Astrocyte (in vitro differentiated cells and primary cell): ENCODE measurements at regions not wholly inside any gene's neighbourhood (a gene's known extent, or its start where the extent isn't known, plus 50 kb on each side); places are given as distances from the start of the nearest gene placed in this dataset.

ENCODE experiments used
- DNase-seq: peaks from one replicate; pipeline ENCODE4 v3.0.0-alpha.2; 2010; ENCODE audit warnings: low read depth
- FAIRE-seq: peaks from 2 replicates; lab custom pipeline; 2011; peaks lifted over from hg19 to GRCh38; lab: Jason Lieb, UNC
- H2AFZ ChIP-seq: 2 replicates; pipeline ENCODE4 v1.6.0; 2012; ENCODE audit warnings: low read depth, low read length, inconsistent platforms
- H3K27ac ChIP-seq: 2 replicates; pipeline ENCODE4 v1.5.1; 2011; ENCODE audit warnings: low read depth, low read length, inconsistent platforms
- H3K27me3 ChIP-seq: 2 replicates; pipeline ENCODE4 v1.6.0; 2011; ENCODE audit warnings: low read length, inconsistent platforms; ENCODE audit not compliant: insufficient read depth
- H3K36me3 ChIP-seq: 2 replicates; pipeline ENCODE4 v1.5.1; 2011; ENCODE audit warnings: low read length, inconsistent platforms; ENCODE audit not compliant: insufficient read depth
- H3K4me1 ChIP-seq: 2 replicates; pipeline ENCODE4 v1.5.1; 2011; ENCODE audit warnings: low read length, inconsistent platforms; ENCODE audit not compliant: insufficient read depth
- H3K4me2 ChIP-seq: 2 replicates; pipeline ENCODE4 v1.6.0; 2012; ENCODE audit warnings: low read length, inconsistent platforms
- H3K4me3 ChIP-seq: 2 replicates; pipeline ENCODE4 v1.5.1; 2011; ENCODE audit warnings: low read depth, mild to moderate bottlenecking, low read length, inconsistent platforms; ENCODE audit not compliant: insufficient read depth
- H3K79me2 ChIP-seq: 2 replicates; pipeline ENCODE4 v1.6.0; 2012; ENCODE audit warnings: mild to moderate bottlenecking, low read length, inconsistent platforms; ENCODE audit not compliant: insufficient read depth
- H3K9ac ChIP-seq: 2 replicates; pipeline ENCODE4 v1.6.0; 2012; ENCODE audit warnings: mild to moderate bottlenecking, low read length, inconsistent platforms
- H3K9me3 ChIP-seq: 2 replicates; pipeline ENCODE4 v1.5.1; 2012; ENCODE audit warnings: low read depth, mild to moderate bottlenecking, low read length, inconsistent platforms; ENCODE audit not compliant: insufficient read depth
- H4K20me1 ChIP-seq: 2 replicates; pipeline ENCODE4 v1.6.0; 2012; ENCODE audit warnings: low read length, inconsistent platforms; ENCODE audit not compliant: insufficient read depth
- H3K27ac Mint-ChIP-seq: one replicate; pipeline ENCODE4 v1.8.0; 2021; ENCODE audit warnings: mild to moderate bottlenecking, mixed read lengths; ENCODE audit not compliant: unreplicated experiment
- H3K27me3 Mint-ChIP-seq: one replicate; pipeline ENCODE4 v1.8.0; 2021; ENCODE audit warnings: low read depth, mixed read lengths; ENCODE audit not compliant: unreplicated experiment
- H3K36me3 Mint-ChIP-seq: one replicate; pipeline ENCODE4 v1.8.0; 2021; ENCODE audit warnings: low read depth, mixed read lengths; ENCODE audit not compliant: unreplicated experiment
- H3K4me1 Mint-ChIP-seq: one replicate; pipeline ENCODE4 v1.8.0; 2021; ENCODE audit warnings: low read depth, mixed read lengths; ENCODE audit not compliant: unreplicated experiment
- H3K4me3 Mint-ChIP-seq: one replicate; pipeline ENCODE4 v1.8.0; 2021; ENCODE audit warnings: mild to moderate bottlenecking, moderate library complexity, mixed read lengths; ENCODE audit not compliant: unreplicated experiment
- H3K9me3 Mint-ChIP-seq: one replicate; pipeline ENCODE4 v1.8.0; 2021; ENCODE audit warnings: mild to moderate bottlenecking, mixed read lengths; ENCODE audit not compliant: unreplicated experiment
- EZH2 ChIP-seq: IDR thresholded peaks from 2 replicates; pipeline ENCODE4 v1.6.1; 2012; ENCODE audit warnings: mild to moderate bottlenecking, low read length, inconsistent platforms; ENCODE audit not compliant: insufficient read depth
- TF ChIP-seq, protein P1 (sequence below): IDR thresholded peaks from 2 replicates; pipeline ENCODE4 v1.5.1; 2011; ENCODE audit warnings: low read depth, mild to moderate bottlenecking, inconsistent platforms, low read length, moderate library complexity; ENCODE audit not compliant: insufficient read depth

DNA sequence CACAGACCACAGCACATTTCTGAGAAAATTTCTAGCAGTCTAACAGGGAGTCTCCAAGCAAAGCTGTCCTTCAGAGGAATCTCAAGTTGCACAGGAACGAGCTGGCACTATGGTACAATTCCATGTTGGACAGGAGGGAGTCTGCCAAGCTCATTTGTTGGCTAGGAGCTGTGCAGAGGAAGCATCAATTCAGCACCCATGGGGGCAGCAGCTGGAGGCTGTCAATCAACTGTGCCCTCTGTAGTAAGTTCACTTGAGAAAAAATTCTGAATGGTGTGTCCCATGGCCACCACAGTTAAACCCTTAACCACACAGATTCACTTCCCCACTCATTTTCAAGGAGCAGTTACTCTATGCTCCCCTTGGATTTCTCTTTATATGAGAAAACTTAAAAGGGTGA, 298.5 kb upstream of the PPP2R3A start:
- H3K4me2 ChIP-seq, result no peak overlapping the region
- no peaks in the 10 kb centered on the region for H3K27me3 ChIP-seq
- no peaks in the 10 kb centered on the region for H3K4me1 ChIP-seq
- no peak for DNase-seq
- H3K27ac Mint-ChIP-seq, result no peak overlapping the region
- H3K9me3 Mint-ChIP-seq, result no peaks in the 10 kb centered on the region
- peaks cover 3% of the 10 kb centered on the region for H3K27me3 Mint-ChIP-seq
- H4K20me1 ChIP-seq, result no peaks in the 10 kb centered on the region
- no peak overlapping the region for H3K4me3 ChIP-seq
- H3K36me3 ChIP-seq, result no peaks in the 10 kb centered on the region
- no peaks in the 10 kb centered on the region for H3K79me2 ChIP-seq
- no peak overlapping the region for H3K27ac ChIP-seq
- H3K4me3 Mint-ChIP-seq, result no peak overlapping the region
- no peak overlapping the region for H3K9ac ChIP-seq
- H3K36me3 Mint-ChIP-seq, result no peaks in the 10 kb centered on the region
- FAIRE-seq, result no peak
- no peaks in the 10 kb centered on the region for H3K9me3 ChIP-seq
- TF ChIP-seq EZH2, result no peak
- TF ChIP-seq, protein P1, sequence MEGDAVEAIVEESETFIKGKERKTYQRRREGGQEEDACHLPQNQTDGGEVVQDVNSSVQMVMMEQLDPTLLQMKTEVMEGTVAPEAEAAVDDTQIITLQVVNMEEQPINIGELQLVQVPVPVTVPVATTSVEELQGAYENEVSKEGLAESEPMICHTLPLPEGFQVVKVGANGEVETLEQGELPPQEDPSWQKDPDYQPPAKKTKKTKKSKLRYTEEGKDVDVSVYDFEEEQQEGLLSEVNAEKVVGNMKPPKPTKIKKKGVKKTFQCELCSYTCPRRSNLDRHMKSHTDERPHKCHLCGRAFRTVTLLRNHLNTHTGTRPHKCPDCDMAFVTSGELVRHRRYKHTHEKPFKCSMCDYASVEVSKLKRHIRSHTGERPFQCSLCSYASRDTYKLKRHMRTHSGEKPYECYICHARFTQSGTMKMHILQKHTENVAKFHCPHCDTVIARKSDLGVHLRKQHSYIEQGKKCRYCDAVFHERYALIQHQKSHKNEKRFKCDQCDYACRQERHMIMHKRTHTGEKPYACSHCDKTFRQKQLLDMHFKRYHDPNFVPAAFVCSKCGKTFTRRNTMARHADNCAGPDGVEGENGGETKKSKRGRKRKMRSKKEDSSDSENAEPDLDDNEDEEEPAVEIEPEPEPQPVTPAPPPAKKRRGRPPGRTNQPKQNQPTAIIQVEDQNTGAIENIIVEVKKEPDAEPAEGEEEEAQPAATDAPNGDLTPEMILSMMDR, result no peak
- no peaks in the 10 kb centered on the region for H3K4me1 Mint-ChIP-seq
- no peak overlapping the region for H2AFZ ChIP-seq

DNA sequence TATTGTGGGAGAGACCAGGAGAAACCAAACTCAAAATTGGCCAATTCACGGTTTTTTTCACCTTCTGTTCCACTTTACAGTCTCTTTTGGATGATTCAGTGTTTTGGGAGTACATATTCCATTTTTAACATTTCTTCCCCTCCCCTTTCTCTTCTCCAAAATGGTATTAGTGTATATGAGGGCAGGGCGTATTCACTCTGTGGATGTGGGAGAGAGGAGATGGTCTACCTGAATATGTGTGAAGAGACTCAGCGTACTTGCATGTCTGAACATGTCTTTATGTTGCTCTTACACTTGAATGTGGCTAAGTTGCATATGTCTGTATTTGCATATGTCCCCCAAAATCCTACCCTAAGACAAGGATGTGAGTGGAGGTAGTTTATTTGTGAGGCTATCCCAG, 291.0 kb upstream of the PPP2R3A start:
- Histone ChIP-seq H2AFZ (no peak overlapping the region), H3K9ac (no peak overlapping the region), H3K27me3 (no peaks in the 10 kb centered on the region), H3K4me2 (no peak overlapping the region), H3K79me2 (no peaks in the 10 kb centered on the region), H3K36me3 (no peaks in the 10 kb centered on the region), H3K4me1 (no peaks in the 10 kb centered on the region), H3K27ac (no peak overlapping the region), H4K20me1 (no peaks in the 10 kb centered on the region), H3K4me3 (no peak overlapping the region), H3K9me3 (no peaks in the 10 kb centered on the region)
- Mint-ChIP-seq H3K9me3 (peaks cover 6% of the 10 kb centered on the region), H3K4me1 (no peaks in the 10 kb centered on the region), H3K36me3 (no peaks in the 10 kb centered on the region), H3K27ac (no peak overlapping the region), H3K4me3 (no peak overlapping the region), H3K27me3 (peaks cover 5% of the 10 kb centered on the region)
- no peak for FAIRE-seq
- no peak for DNase-seq
- no peak for TF ChIP-seq EZH2
- TF ChIP-seq, protein P1, result no peak

DNA sequence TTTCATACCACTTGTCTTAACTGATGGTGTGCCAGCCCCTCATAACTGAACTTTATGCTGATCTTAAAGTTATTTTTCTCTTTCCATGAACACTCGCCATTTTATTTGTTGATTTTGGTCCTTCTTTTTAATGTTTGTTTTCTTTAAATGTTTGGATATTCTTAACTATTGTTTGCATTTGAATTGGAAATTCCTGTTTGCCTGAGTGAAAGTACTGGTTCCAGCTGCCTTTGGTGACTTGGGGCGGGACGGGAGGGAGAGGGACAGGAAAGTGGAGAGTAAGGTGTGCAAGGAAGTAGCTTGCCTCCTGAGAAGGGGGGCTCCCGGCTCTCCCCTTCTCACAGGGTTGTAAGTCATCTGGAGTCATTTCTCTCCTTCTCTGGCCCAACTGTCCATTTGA, 287.1 kb upstream of the PPP2R3A start:
- Histone ChIP-seq H3K27me3 (no peaks in the 10 kb centered on the region), H2AFZ (no peak overlapping the region), H3K4me1 (no peaks in the 10 kb centered on the region), H3K4me2 (no peak overlapping the region), H3K79me2 (no peaks in the 10 kb centered on the region), H3K9me3 (no peaks in the 10 kb centered on the region), H3K36me3 (no peaks in the 10 kb centered on the region), H3K4me3 (no peak overlapping the region), H3K27ac (no peak overlapping the region), H4K20me1 (no peaks in the 10 kb centered on the region), H3K9ac (no peak overlapping the region)
- no peak for FAIRE-seq
- no peak overlapping the region for H3K4me3 Mint-ChIP-seq
- no peak for TF ChIP-seq EZH2
- TF ChIP-seq, protein P1, result no peak
- peaks cover 8% of the 10 kb centered on the region for H3K9me3 Mint-ChIP-seq
- H3K27me3 Mint-ChIP-seq, result no peaks in the 10 kb centered on the region
- no peaks in the 10 kb centered on the region for H3K36me3 Mint-ChIP-seq
- no peaks in the 10 kb centered on the region for H3K4me1 Mint-ChIP-seq
- no peak overlapping the region for H3K27ac Mint-ChIP-seq
- no peak for DNase-seq
